T47D (cell line): ENCODE measurements at regions not wholly inside any gene's neighbourhood (a gene's known extent, or its start where the extent isn't known, plus 50 kb on each side); places are given as distances from the start of the nearest gene placed in this dataset.

Source experiments
- DNase-seq, 2 experiments: peaks; one replicate each; pipeline versions ENCODE4 v3.0.0 to v3.0.0-alpha.2; 2011 to 2012; ENCODE audit warnings: low read depth in 1 of 2, low spot score in 1 of 2
- JUND ChIP-seq: IDR thresholded peaks from 2 replicates; pipeline ENCODE4 v1.6.1; 2012; ENCODE audit warnings: low read depth
- in situ Hi-C: cut with HindIII; loops from 2 replicates; pipeline ENCODE4 v1.10.0; 2016; ENCODE audit warnings: low sequenced_read_pairs, low pct_unique_long_range_greater_than_20kb

DNA sequence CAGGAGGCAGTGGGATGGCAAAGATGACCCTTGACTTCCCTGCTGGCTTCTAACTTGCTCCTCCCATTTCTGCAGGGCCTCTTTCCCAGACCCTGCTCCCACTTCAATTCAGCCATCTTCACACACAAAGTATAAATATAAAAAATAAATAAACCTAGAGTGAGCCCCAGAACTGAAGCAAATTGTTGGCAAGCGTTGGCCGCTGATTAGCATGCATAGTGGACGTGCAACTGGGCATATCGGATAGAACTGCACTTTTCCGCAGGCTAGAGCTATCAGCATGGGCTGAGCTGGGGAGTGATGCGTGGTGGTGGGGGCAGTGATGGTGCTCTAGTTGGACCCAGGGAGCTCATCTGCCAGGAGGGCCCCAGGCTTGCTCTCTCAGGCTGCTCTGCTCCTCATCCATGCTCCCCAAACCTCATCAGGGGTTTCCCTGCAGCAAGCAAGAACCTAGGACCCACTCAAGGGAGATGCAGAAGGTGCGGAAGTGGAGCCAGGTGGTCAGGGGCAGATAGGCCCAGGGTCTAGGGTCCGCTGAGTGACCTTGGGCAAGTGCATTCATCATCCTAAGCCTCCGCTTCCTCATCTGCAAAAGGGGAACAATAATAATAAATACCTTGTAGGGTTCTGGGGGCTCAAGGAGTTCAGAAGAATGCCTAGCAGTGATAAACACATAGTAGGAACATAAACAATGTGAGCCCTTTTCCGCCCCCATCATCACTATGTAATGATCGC, 146.8 kb upstream of the PJA1 start:
- in situ Hi-C loops, result no loop called here
- TF ChIP-seq JUND, result no peak
- DNase-seq, result no peak

GRCh38 chrX:69309074-69309792, 144.0 kb upstream of the PJA1 start:
- in situ Hi-C loops, result no loop called here
- no peak for TF ChIP-seq JUND
- no peak for DNase-seq

- TF ChIP-seq JUND, result no peak
- DNase-seq, result no peak
- in situ Hi-C loops, result no loop called here
Measured at GRCh38 chrX:69307756-69308155, 142.5 kb upstream of the PJA1 start.

GRCh38 chrX:69307029-69307428, 141.8 kb upstream of the PJA1 start:
- in situ Hi-C loops, result no loop called here
- no peak for DNase-seq
- TF ChIP-seq JUND, result no peak

- in situ Hi-C loops, result no loop called here
- DNase-seq, result no peak
- TF ChIP-seq JUND, result no peak
Measured at GRCh38 chrX:69306063-69306404, 140.8 kb upstream of the PJA1 start.

DNA sequence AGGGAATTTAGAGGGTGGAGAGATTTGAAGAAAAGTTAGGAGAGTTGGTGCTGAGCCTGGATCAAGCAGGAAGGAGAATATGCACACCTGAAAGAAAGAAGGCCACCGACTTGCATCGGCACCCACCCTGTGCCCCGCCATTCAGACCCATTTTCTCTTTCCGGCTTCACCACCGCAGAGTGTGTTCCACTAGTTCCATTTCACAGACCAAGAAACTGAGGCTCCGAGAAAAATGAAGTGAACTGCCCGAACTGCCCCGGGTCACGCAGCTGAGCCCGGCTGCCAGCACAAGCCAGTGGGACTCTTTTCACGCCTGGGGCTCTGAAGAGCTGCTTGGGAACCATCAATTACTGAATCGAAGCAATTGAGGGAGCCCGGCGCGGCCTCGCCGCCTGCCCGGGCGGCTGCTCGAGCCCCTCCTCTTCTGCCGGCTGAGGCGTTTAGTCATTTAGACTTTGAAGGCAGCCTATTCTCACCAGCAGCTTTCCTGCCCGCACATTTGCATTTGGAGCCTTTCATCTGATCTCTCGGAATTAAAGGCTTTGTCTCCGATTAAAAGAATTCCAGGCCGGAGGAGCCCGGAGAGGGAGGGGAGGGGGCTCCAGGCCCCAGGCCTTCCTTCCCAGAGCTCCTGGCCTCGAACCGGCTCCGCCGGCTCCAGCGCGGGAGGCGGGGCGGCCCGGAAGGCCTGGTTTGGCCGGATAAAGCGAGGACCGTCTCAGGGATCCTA, 140.2 kb upstream of the PJA1 start:
- in situ Hi-C loops, result no loop called here
- TF ChIP-seq JUND, result no peak
- DNase-seq, result no peak

GRCh38 chrX:69303231-69303630, 138.0 kb upstream of the PJA1 start:
- in situ Hi-C loops, result no loop called here
- no peak for TF ChIP-seq JUND
- no peak for DNase-seq

GRCh38 chrX:69299951-69300714, 134.9 kb upstream of the PJA1 start:
- in situ Hi-C loops, result no loop called here
- DNase-seq, result no peak
- TF ChIP-seq JUND, result no peak

DNA sequence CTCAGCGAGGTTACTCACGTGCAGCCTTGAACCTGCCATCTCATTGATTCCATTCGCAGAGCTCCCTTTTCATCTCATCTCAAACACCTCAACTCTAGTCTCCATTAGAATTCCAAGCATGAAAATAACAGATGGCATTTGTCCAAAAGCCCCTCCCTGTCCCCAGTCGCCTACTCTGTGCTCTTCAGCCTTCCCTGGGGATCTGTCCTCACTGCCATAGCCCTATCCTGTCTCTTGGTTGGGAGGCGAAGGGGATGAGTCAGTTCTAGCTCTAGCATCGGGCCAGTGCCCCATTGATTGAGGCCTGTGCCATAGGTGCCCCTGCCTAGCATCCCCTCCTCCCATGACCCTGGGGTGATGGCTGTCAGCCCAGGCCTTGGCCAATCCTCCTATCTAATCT, 134.0 kb upstream of the PJA1 start:
- in situ Hi-C loops, result no loop called here
- no peak for DNase-seq
- no peak for TF ChIP-seq JUND

DNA sequence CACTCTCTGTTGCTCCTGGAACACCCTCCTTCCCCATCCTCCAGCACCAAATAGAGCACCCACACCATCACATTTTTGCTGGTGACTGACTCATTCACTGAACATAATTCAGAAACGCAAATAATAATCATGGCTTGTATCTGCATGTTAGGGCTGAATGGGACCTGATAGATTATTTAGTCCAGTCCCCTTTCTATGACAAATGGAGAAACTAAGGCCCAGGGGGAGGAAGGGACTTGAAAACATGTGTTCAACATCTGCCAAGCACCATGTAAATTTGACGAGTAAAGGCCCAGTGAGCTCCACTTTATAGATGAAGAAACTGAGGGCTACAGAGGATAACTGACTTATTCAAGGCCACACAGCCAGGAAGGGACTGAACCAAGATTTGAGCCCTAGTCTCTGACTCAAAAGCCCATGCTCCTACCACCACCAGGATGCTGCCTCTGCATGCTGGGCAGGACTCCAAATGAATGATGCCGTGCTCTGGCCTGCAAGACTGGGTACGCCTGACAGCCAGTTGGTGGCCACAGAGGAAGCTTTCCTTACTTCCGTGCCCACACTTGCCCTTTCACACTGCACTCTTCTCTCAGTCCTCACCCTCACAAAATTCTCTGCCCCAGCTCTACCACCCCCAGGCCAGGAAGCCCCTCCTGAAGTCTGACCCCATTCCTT, 133.3 kb upstream of the PJA1 start:
- DNase-seq, result no peak
- TF ChIP-seq JUND, result no peak
- in situ Hi-C loops, result no loop called here

DNA sequence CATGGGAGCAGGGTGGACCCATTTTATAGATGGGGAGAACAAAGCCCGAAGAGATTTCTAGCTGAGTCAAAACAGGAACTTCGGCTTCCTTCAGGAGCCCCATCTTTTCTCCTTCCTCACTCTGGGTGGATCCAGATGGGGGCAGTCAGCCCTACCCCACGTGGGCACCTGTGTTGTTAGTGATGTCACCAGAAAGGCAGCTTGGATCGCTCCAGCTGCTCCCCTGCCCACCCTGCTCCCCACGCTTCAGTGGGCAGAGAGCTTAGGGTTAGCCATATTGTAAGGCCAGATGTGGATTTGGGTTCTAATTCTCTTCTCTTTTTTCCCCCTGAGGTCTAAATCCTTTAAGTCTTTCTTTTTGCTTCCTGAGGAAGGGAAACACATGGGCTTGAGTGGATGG, 132.3 kb upstream of the PJA1 start:
- no peak for TF ChIP-seq JUND
- in situ Hi-C loops, result no loop called here

More for the DNA sequence above, 132.3 kb upstream of the PJA1 start:
- DNase-seq, result no peak
